ENCODE measurements at regions not wholly inside any gene's neighbourhood (a gene's known extent, or its start where the extent isn't known, plus 50 kb on each side); places are given as distances from the start of the nearest gene placed in this dataset.
A peak's percentile ranks its signal among the peaks of the same experiment; 100 is the strongest.

- H3K27ac ChIP-seq = no peak overlapping the region
- no peak for DNase-seq (ENCODE audit: low spot score)
- ChIA-PET POLR2A (ENCODE audit: low non-redundant PET) (no interaction called here), CTCF (interaction anchor here (0.7 kb wide), 1 partner anchor 318 kb away, joined by 3 read pairs; no protein-coding TSS in a partner anchor)
- TF ChIP-seq CTCF (conservative IDR thresholded peaks at IDR 0.05; ENCODE audit: low read depth) = no peak
Observed at GRCh38 chr4:126756050-126756829, 876.5 kb upstream of the INTU start.

GRCh38 chr4:126757219-126757618 is 875.5 kb upstream of the INTU start:
- ChIA-PET CTCF (no interaction called here), POLR2A (ENCODE audit: low non-redundant PET) (no interaction called here)
- H3K27ac ChIP-seq = no peak overlapping the region
- no peak for DNase-seq (ENCODE audit: low spot score)
- TF ChIP-seq CTCF (conservative IDR thresholded peaks at IDR 0.05; ENCODE audit: low read depth) = no peak

- DNase-seq (ENCODE audit: low spot score) = no peak
- POLR2A ChIA-PET (ENCODE audit: low non-redundant PET) = no interaction called here
- TF ChIP-seq CTCF (conservative IDR thresholded peaks at IDR 0.05; ENCODE audit: low read depth) = no peak
- CTCF ChIA-PET = interaction anchor here (0.7 kb wide), 1 partner anchor 16 kb away, joined by 5 read pairs; no protein-coding TSS in a partner anchor
- H3K27ac ChIP-seq = no peak overlapping the region
Observed at GRCh38 chr4:126758493-126758892, 874.3 kb upstream of the INTU start.

DNA sequence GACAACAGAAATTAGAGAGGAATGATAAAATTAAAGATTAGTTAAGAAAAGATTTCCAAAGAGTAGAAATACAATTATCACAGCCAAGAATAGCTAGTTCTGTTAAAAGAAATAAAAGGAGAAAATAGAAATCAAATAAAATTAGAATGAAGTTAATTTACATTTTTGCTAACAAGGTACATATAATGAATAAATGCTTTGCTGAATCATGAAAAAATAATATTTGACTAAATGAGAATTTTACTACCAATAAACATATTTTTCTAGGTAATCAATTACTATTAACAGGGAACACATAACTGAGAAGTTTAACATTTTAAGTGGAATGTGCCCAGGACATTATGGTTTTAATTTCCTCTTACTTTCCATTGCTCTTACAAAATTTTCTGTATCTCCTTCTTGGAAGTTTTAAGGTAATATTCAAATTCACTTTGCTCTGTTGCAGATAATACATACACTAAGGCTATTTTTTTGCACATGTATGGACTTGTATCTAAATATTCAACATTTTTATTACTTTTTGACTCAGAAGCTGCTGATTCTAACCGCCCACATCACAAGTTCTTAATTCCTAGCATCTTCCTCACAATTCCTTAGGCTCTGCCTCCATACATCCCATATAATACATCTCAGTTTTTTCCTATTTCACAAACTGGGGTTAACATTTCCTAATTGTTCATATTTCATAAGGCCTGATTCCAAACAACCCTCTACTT is 870.7 kb upstream of the INTU start:
- H3K27ac ChIP-seq = no peak overlapping the region
- no peak for TF ChIP-seq CTCF (conservative IDR thresholded peaks at IDR 0.05; ENCODE audit: low read depth)
- POLR2A ChIA-PET (ENCODE audit: low non-redundant PET) = no interaction called here
- DNase-seq (ENCODE audit: low spot score) = peak; percentile 14
- CTCF ChIA-PET = interaction anchor here (0.6 kb wide), 1 partner anchor 65 kb away, joined by 3 read pairs; no protein-coding TSS in a partner anchor

DNA sequence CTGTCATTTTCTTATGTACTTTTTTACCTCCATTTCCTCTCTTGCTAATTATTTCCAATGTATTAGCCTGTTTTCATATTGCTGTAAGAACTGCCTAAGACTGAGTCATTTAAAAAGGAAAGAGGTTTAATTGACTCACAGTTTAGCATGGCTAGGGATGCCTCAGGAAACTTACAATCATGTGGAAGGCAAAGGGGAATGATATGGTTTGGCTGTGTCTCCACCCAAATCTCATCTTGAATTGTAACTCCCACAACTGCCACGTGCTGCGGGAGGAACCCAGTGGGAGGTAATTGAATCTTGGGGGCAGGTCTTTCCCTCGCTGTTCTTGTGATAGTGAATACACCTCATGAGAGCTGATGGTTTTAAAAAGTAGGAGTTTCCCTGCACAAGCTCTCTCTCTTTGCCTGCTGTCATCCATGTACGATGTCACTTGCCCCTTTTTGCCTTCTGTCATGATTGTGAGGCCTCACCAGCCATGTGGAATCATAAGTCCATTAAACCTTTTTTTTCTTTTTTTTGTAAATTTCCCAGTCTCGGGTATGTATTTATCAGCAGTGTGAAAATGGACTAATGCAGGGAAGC is 870.0 kb upstream of the INTU start:
- POLR2A ChIA-PET (ENCODE audit: low non-redundant PET) = no interaction called here
- no peak for TF ChIP-seq CTCF (conservative IDR thresholded peaks at IDR 0.05; ENCODE audit: low read depth)
- H3K27ac ChIP-seq = no peak overlapping the region
- CTCF ChIA-PET = interaction anchor here (0.6 kb wide), 1 partner anchor 64 kb away, joined by 3 read pairs; no protein-coding TSS in a partner anchor
- no peak for DNase-seq (ENCODE audit: low spot score)

GRCh38 chr4:126766241-126766640 is 866.5 kb upstream of the INTU start:
- H3K27ac ChIP-seq = no peak overlapping the region
- no peak for TF ChIP-seq CTCF (conservative IDR thresholded peaks at IDR 0.05; ENCODE audit: low read depth)
- no peak for DNase-seq (ENCODE audit: low spot score)
- ChIA-PET CTCF (no interaction called here), POLR2A (ENCODE audit: low non-redundant PET) (no interaction called here)

Measured in RWPE1 (cell line).